ENCODE measurements at regions not wholly inside any gene's neighbourhood (a gene's known extent, or its start where the extent isn't known, plus 50 kb on each side); places are given as distances from the start of the nearest gene placed in this dataset.
"Not testable (repeated sequence)": the region's sequence is repeated elsewhere in the genome, so short reads cannot be mapped to it uniquely, and the experiment has no call there.

DNA sequence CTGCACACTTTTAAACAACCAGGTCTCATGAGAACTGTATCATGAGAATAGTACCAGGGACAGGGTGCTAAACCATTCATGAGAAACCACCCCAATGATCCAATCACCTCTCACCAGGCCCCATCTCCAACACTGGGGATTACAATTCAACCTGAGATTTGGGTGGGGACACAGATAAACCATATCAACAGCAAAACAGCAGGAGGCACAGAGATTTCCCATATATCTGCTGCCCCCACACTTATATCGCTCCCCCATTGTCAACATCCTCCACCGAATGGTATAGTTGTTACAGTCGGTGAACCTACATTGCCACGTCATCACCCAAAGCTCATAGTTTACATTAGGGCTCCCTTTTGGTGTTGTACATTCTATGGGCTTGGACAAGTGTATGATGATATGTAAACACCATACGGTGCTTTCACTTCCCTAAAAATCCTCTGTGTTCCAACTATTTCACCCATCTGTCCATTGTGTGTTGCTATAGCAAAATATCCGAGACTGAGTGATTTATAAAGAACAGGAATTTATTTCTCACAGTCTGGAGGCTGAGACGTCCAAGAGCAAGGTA is 224.8 kb downstream of the FAM43A start:
- no peak for DNase-seq (ENCODE audit: low read depth)

DNA sequence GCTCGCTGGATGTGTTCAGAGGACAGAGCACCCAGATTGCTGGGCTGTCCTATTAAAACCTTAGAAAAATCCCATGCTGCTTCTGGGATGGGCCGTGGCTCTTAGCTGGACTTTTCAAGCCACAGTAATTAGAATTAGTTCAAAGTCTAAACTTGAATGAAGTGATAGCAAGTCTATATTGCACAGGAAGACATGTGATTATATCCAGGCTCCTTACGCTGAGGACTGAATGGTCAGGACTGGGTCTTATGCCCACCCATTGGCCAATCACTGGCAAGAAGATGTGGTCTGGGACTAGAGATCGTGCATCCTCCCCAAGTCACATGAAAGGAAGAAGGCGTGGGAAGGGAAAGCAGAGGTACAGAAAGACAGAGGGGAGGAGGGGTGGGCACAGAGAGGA is 227.6 kb downstream of the FAM43A start:
- DNase-seq (ENCODE audit: low read depth): no peak

DNA sequence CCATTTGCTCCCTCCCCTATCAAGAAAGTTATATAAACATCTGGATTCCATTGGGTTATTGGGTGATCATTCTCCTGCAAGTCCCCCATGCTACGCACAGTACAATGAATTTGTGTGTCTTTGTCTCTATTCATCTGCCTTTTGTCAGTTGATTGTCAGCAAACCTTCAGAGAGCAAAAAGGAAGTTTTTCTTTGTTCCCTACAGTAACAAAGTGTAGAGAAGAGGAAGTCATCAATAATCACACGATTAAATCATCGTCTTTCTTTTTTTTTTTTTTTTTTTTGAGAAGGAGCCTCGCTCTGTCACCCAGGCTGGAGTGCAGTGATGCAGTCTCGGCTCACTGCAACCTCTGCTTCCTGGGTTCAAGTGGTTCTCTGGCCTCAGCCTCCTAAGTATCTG is 239.2 kb downstream of the FAM43A start:
- DNase-seq (ENCODE audit: low read depth): not testable (repeated sequence)

DNA sequence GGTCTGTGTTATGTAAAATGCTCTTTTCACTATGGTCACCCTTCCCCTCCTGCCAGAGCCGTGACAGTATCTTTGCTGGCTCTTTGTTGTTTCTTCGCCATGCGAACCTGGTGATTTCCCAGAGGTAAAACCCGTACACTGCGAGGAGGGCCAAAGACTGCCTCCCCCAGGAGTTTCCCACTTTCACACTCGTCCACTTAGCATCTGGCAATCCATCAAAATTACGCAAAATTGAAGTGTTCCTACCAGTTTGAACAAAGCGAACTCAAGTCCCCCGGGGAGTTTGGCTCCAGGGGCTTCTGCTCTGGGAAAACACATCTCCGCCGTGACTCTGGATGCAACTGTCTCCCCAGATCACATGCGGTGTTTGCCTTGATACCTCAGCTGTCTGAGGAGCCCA is 239.9 kb downstream of the FAM43A start:
- no peak for DNase-seq (ENCODE audit: low read depth)

DNA sequence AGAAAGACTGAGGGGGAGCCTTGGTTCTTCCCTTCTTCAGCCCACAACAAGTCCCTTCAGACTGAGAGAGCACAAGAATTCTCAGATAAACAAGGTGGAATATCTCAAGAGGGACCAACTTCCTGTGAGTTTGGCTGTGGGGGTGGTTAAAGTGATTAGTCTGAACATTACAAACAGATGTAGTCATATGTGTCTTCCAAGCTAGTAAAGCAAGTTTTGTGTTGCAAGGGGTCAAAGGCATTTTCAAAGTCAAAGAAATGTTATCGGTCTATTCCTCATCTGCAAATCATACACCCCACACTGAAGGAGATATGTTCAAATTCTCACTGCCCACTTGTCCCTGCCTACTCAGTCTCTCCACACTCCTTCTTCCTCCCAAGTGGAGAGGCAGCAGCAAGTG is 242.5 kb downstream of the FAM43A start:
- DNase-seq (ENCODE audit: low read depth): peak; percentile 46

DNA sequence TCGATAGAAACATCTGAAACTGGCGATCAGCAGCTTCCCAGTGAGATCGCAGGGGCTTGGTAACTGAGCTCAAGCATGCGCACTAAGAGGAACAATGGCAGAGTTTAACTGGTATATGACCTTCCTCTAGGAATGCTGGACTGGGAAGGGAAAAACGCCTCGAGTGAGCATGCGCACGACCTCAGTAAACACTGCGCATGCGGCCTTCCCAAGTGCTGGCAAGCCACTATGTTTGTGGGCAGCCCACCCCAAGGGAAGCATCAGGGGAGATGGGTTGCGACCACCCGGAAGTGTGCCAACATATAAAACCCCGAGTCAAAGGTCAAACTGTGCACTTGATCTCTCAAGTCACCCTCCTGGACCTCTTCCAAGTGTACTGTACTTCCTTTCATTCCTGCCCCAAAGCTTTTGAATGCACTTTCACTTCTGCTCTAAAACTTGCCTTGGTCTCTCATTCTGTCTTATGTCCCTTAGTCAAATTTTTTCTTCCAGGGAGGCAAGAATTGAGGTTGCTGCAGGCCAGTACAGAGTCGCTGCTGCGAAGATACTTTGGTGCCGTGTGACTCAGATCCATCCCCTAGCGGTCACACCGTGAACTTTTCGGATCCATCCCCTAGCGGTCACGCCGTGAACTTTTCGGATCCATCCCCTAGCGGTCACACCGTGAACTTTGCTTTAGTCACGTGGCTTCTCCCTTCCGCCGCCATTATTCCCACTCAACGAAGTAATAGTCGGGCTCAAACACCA is 243.3 kb downstream of the FAM43A start:
- DNase-seq (ENCODE audit: low read depth): no peak

DNA sequence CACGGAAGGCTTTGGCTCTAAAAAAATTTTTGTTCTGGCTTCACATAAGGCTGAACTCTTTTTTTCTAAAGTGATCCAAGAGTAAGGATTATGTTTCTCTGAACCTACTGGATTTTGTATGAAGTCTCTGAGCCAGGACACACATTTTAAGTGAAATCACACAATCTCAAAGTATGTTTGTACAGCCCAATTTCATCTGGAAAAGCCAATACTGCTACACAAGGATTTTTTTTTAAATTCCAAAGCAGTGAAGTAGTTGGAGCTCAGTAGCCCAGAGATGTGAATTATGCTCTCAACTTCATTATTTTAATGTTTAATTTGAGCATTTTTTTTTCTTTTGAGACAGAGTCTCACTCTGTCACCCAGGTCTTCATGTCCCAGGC is 243.9 kb downstream of the FAM43A start:
- DNase-seq (ENCODE audit: low read depth): no peak

DNA sequence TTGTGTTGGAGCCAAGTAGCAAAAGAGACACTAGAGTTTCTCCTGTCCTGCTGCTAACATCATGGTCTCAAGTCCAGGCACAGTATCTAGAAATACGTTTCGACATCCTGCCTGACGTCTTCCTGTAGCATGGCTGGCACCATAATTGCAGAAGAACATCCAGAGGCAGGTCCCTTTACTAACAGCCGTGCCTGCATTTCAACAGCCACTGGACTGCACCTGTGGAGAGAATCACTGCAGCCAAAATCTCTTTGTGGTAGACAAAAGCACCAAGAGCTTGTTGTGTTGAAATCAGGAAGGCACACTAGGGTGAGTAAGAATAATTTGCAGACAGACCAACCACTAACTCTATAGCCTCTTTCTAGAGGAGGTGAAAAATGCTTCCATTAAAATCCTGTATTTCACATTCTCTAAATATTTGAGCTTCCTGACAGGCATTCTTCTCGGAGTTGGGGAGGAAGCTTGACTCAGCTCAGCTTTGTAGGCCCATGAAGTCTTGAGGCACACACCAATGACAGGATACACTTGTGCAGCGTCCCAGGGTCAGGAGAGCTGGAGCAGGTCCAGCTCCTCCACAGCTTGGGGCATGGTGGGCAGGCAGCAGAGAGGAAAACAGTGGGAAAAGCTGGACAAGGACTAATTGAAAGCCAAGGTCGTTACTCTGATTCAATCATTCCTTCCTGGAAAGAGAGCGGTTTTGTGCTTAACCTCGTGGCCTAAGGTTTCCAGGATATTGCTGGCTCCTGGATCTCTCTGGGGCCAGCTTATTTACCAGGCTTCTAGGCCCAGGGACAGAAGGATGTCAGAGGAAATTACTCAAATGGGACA is 244.9 kb downstream of the FAM43A start:
- DNase-seq (ENCODE audit: low read depth): peak; percentile 97

DNA sequence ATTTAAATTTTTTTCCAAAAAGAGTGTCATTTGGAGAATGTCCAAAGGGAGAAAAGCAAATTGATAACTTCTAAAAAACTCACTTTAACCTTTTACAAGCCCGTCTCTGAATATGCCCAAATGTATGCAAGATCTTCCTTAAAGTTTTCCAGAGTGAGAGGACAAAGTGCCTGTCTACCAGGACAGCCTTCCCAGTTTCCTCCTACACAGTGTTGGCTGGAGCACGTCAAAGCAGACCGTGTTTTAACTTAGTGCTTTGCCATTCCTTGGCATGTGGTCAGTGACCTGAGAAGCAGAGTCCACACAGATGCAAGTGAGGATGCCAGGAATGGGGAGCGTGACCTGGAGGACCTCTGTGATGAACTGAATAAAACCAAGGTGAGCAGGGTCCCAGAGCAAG is 245.7 kb downstream of the FAM43A start:
- DNase-seq (ENCODE audit: low read depth): no peak

DNA sequence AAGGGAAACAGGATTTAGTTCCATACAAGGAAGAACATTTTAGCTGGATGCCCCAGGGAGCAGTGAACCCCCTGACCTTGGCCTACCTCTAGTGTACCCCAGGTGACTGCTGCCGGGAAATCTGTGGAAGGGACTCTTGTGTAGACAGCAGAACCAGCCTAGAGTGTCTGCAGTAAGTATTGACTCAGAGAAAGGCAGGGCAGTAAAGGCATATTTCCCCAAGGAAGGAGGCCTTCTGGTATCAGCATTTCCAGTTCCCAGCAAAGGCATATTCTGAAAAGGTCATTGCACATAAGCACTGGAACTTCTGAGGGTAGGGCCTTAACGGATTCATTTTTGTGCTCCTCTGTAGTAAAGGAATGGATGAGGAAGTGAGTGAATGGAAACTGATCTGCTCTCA is 246.2 kb downstream of the FAM43A start:
- no peak for DNase-seq (ENCODE audit: low read depth)

DNA sequence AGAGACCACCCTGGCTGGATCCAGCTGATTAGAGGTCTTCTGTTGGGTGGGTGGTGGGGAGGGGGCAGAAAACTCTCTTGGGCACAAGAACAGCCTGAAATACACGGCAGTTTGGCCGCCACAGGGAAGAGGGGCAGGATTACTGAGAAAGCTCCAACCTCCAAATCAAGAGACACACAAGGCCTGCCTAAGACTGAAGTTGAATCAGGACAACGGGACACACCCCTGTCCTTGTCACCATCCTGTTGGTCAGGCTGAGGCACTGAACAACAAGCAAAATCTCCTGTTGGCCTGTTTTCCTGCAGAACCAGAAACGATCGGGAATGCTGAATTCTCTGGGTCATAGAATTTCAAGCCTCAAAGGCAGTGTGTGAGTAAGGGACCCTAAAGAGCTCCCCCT is 247.8 kb downstream of the FAM43A start:
- no peak for DNase-seq (ENCODE audit: low read depth)

DNA sequence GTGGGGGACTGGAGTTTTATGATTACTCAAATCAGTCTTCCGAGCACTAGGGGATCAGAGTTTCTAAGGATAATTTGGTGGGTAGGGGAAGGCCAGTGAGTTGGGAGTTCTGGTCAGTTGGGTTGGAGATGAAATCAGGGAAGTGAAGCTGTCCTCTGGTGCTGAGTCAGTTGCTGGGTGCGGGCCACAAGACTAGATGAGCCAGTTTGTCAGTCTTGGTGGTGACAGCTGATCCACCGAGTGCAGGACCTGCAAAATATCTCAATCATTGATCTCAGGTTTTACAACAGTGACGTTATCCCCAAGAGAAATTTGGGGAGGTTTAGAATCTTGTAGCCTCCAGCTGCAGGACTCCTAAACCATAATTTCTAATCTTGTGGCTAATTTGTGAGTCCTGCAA is 249.4 kb downstream of the FAM43A start:
- no peak for DNase-seq (ENCODE audit: low read depth)

DNA sequence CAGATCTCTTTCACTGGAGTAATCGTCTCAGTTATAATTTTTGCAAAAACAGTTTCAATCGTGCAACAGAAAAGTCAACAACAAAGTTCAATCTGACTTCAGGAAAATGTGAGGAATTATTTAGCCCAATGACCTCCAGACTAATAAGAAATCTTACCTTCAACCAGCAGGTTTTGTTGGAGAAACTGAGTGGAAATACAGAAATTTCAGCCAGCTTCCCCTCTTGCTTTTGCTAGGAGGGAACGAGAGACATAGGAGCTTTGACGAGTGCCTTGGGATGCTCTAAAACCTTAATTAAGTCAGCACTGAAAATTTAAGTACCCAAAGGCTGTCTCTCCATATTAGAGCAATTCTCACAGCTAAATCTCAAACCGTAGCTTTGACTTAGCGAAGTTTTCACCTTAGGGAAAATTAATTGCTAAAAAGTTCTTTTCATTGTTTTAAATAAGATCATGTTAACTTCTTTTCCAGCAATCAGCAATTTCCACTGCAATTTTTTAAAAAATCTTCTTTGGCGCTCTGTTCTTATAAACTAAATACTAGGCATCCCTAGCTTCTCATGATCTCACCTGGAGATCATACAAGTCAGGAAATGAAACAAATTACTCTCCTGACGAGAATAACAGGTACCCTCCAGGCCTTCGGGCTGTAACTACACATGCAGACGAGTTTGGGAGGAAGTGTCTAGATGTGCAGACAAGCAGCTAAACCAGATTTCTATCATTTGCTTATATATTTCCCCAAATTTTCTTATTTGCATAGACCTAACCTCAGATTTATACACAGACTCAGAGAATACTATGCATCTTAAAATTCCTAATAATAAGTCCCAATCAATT is 250.2 kb downstream of the FAM43A start:
- no peak for DNase-seq (ENCODE audit: low read depth)

DNA sequence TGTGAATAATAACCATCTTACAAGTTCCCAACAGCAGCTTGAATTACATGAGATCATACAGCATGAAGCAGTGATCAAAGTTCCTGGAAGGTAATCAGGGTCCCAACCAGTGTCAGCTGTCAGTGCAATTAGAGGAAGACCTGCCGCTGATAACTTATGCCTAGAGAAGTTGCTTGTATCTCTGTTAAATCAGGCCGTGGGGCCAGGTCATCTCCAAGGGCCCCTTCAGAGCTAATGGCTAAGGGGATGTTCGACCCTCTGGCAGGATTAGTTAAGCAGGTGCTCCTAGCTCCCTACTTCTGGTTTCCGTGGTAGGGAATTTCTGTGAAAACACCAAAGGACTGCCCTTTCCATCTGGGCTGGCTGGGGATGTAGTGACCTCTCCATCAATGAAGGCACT is 251.0 kb downstream of the FAM43A start:
- no peak for DNase-seq (ENCODE audit: low read depth)

DNA sequence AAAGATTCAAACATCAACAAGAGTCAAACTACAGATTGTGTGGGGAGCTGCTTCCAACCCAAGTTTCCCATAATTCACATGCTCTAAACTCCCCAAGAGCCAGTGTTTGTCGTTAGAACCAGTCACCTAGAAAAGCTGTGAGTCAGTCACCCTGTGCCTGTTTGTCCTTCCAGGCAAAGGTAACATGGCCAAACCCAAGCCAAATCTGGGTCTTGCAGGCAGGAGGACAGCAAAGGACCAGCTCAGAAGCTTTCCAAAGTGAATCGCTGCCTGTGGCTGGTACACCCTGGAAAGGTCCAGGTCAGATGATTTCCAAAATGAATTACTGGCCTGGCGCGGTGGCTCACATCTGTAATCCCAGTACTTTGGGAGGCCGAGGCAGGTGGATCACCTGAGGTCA is 251.5 kb downstream of the FAM43A start:
- no peak for DNase-seq (ENCODE audit: low read depth)

DNA sequence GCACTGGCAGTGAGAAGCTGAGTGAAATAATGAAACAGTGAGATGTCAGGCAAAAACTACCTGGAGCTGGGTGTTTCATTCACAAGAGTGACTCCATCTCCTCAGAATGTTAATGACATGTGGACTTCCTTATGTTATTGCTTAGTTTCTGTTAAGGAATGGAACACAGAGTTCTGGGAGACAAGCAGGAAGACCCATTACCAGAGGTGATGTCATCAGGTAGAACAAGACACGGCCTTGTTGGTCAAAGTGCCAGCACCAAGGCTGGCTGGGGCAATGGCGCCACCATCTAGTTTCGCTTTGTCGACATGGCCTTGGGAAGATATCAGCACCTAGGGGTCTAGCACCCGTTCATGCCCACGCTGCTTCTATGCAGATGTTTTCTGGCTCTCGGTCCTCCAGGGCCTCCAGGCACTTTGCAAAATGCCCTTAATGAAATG is 252.2 kb downstream of the FAM43A start:
- DNase-seq (ENCODE audit: low read depth): no peak

DNA sequence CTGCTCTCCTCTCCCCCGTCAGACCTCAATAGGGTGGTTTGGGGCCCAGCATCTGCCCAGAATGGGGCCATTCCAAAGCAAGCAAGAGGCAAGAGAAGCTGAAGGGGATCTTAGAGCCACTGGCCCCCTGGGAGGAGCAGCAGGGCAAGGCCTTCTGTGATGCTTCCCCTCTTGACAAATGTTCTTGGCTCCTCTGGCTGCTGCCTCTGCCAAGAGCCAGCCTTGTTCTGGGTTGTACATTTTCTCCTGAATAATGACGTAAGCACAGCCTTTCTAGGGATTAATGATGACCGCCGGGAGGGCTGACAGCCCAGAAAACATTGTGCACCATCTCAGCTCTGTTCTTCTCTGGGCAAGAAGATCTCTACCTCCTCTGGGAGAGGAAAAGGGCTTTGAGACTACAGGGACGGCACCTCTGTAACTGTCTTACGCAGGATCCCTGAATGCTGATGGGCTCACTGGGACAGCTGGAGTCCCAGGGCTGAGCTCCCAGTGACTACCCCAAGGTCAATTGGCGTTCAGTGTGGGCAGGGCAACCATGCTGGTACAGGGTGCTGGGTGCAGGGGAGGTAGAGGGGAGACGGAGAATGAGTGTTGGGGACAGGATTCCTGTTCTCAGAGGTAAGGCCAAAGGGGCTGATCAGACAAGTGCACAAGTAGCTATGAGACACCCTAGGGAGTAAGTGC is 253.3 kb downstream of the FAM43A start:
- DNase-seq (ENCODE audit: low read depth): no peak

DNA sequence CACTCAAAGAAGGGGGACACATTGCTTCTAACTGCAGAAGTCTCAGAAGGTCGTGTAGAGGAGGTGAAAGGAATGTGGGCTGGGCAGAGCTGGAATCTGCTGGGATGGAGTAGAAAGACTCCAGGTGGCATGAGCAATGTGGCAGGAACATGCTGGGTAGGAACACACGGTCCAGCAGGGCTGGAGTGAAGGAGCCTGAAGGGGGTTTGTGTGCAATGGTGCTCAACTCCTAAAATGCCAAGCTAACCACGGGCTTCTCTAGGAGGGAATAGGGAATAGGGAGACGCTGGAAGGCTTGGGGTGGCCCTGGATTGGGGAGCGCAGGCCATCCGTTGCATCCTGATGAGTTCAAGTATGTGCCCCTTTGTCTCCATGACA is 253.8 kb downstream of the FAM43A start:
- no peak for DNase-seq (ENCODE audit: low read depth)

DNA sequence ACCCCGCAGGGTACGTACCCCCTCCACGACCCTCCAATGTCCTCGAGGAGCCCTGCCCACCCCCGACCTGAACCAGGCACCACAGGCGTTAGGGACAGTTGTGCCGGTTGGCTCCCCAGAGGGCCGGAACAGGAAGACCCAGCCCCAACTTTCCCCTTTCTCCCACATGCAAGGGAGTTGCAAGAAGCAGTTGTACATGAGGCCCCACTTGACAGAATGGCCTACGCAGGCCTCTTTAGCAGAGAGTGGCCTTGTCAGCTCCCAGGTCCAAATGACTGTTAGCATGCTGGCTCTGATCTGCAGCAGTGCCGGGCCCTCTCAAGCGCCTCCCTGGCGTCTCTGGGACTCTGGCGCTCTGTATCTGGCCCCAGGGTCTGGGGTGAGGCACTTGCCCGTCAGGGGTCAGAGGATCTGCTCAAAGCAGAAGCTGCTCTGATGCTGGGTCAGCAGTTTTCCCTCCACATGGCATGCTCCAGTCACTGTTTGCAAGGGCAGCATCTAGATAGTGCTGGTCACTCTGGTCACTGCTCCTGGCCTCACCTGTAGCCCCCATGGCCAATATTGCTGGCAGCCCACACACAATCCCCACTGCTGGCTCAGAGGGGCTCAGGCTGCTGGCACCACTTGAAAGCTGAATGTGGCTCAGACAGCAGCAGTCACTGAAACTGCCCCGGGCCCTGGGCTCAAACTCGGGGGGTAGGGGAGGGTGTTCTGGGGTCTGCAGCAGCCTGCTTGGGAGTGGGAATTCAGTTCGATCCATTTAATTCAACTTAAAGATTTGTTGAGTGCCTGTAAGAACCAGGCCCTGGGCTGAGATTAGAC is 254.5 kb downstream of the FAM43A start:
- DNase-seq (ENCODE audit: low read depth): no peak

DNA sequence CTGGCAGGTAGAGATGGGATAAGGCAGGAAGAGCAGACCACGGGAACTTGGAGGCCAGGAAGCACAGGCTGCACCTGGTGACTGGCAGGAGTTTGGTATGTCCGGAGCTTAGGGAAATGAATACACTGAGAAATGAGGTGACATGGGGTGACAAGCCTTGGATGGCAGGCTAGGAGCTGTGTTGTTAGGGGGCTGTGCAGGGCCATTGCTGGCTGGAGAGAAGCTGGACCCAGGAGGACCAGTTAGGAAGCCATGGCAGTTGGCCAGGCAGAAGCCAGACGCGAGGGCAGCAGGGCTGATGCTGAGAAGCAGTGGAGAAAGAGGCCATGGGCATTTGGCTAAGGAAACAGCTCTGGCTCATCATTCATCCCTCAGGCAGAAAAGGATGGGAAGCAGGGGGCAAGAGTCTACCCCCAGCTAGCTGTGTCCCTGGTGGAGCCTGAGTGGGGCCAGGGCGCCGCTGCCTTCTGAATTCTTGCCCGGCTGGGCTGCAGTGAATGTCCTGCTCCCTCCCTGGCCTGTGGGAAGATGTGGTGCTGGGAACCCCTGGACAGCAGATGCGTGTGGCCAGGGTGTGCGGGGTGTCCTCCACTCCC is 255.8 kb downstream of the FAM43A start:
- no peak for DNase-seq (ENCODE audit: low read depth)

Measured in HT1080 (cell line).